ENCODE measurements at regions not wholly inside any gene's neighbourhood (a gene's known extent, or its start where the extent isn't known, plus 50 kb on each side); places are given as distances from the start of the nearest gene placed in this dataset.

GRCh38 chr5:68587171-68587570, 371.6 kb downstream of the PIK3R1 start:
- DNase-seq (ENCODE audit: low read depth) = no peak

- no peak for DNase-seq (ENCODE audit: low read depth)
These were observed 376.3 kb downstream of the PIK3R1 start for GRCh38 chr5:68591850-68592249.

GRCh38 chr5:68592351-68592750, 376.8 kb downstream of the PIK3R1 start:
- DNase-seq (ENCODE audit: low read depth) = no peak

GRCh38 chr5:68593211-68593671, 377.7 kb downstream of the PIK3R1 start:
- DNase-seq (ENCODE audit: low read depth) = no peak

GRCh38 chr5:68612972-68613371, 397.4 kb downstream of the PIK3R1 start:
- DNase-seq (ENCODE audit: low read depth) = no peak

GRCh38 chr5:68618501-68618900, 402.9 kb downstream of the PIK3R1 start:
- no peak for DNase-seq (ENCODE audit: low read depth)

- no peak for DNase-seq (ENCODE audit: low read depth)
These were observed 411.4 kb downstream of the PIK3R1 start for GRCh38 chr5:68627001-68627400.

GRCh38 chr5:68628082-68628814, 412.7 kb downstream of the PIK3R1 start:
- no peak for DNase-seq (ENCODE audit: low read depth)

- DNase-seq (ENCODE audit: low read depth) = no peak
These were observed 414.8 kb downstream of the PIK3R1 start for GRCh38 chr5:68630354-68630753.

GRCh38 chr5:68631884-68632283, 416.3 kb downstream of the PIK3R1 start:
- no peak for DNase-seq (ENCODE audit: low read depth)

- no peak for DNase-seq (ENCODE audit: low read depth)
These were observed 425.7 kb downstream of the PIK3R1 start for GRCh38 chr5:68641211-68641610.

GRCh38 chr5:68643064-68643463, 427.5 kb downstream of the PIK3R1 start:
- DNase-seq (ENCODE audit: low read depth) = no peak

- no peak for DNase-seq (ENCODE audit: low read depth)
These were observed 429.4 kb downstream of the PIK3R1 start for GRCh38 chr5:68644971-68645370.

- no peak for DNase-seq (ENCODE audit: low read depth)
These were observed 430.6 kb downstream of the PIK3R1 start for GRCh38 chr5:68646144-68646543.

- DNase-seq (ENCODE audit: low read depth) = no peak
These were observed 432.2 kb downstream of the PIK3R1 start for GRCh38 chr5:68647743-68648142.

GRCh38 chr5:68648944-68649857, 433.6 kb downstream of the PIK3R1 start:
- no peak for DNase-seq (ENCODE audit: low read depth)

GRCh38 chr5:68652534-68652965, 437.0 kb downstream of the PIK3R1 start:
- no peak for DNase-seq (ENCODE audit: low read depth)

GRCh38 chr5:68653471-68653870, 437.9 kb downstream of the PIK3R1 start:
- no peak for DNase-seq (ENCODE audit: low read depth)

GRCh38 chr5:68657055-68657961, 436.5 kb upstream of the SLC30A5 start:
- DNase-seq (ENCODE audit: low read depth) = no peak

GRCh38 chr5:68658810-68659372, 434.9 kb upstream of the SLC30A5 start:
- no peak for DNase-seq (ENCODE audit: low read depth)

- no peak for DNase-seq (ENCODE audit: low read depth)
These were observed 433.9 kb upstream of the SLC30A5 start for GRCh38 chr5:68659881-68660280.

GRCh38 chr5:68661237-68661636, 432.6 kb upstream of the SLC30A5 start:
- no peak for DNase-seq (ENCODE audit: low read depth)

All from stimulated activated CD8-positive, alpha-beta memory T cell treated with anti-CD3 and anti-CD28 coated beads, Interleukin-4, amount 100 ng/mL, for 24 hours (primary cell).